Panc1 (cell line): ENCODE measurements at regions not wholly inside any gene's neighbourhood (a gene's known extent, or its start where the extent isn't known, plus 50 kb on each side); places are given as distances from the start of the nearest gene placed in this dataset.
"Not testable (repeated sequence)": the region's sequence is repeated elsewhere in the genome, so short reads cannot be mapped to it uniquely, and the experiment has no call there.

ENCODE experiments used
- CTCF ChIP-seq: fragments of 450-650 bp; IDR thresholded peaks from 2 replicates; pipeline ENCODE4 v1.5.1; 2017; ENCODE audit warnings: mild to moderate bottlenecking
- POLR2AphosphoS5 ChIP-seq: IDR thresholded peaks from 2 replicates; pipeline ENCODE4 v1.6.1; 2012; ENCODE audit warnings: mild to moderate bottlenecking, low read depth, low read length, moderate library complexity
- SIN3A ChIP-seq: IDR thresholded peaks from 2 replicates; pipeline ENCODE4 v1.6.1; 2012; ENCODE audit warnings: low read depth, mild to moderate bottlenecking, low read length, moderate library complexity, borderline replicate concordance; ENCODE audit not compliant: insufficient read depth

GRCh38 chr1:797649-798048, 111.2 kb upstream of the OR4F16 start:
- TF ChIP-seq CTCF, POLR2AphosphoS5, SIN3A: not testable (repeated sequence)
